Neural progenitor cell (in vitro differentiated cells): ENCODE measurements at regions not wholly inside any gene's neighbourhood (a gene's known extent, or its start where the extent isn't known, plus 50 kb on each side); places are given as distances from the start of the nearest gene placed in this dataset.

Source experiments
- EZH2 ChIP-seq: fragments of 200-600 bp; sonication (generic); IDR thresholded peaks from 2 replicates; pipeline ENCODE4 v1.6.1; 2017; ENCODE audit warnings: antibody characterized with exemption, mild to moderate bottlenecking, moderate library complexity
- EZH2phosphoT487 ChIP-seq: fragments of 200-600 bp; sonication (generic); IDR thresholded peaks from 2 replicates; pipeline ENCODE4 v1.6.1; 2017; ENCODE audit warnings: antibody characterized with exemption
- TF ChIP-seq, protein P1 (sequence below): fragments of 200-600 bp; sonication (generic); IDR thresholded peaks from 2 replicates; pipeline ENCODE4 v1.5.1; 2017; ENCODE audit warnings: antibody characterized with exemption, mild to moderate bottlenecking

DNA sequence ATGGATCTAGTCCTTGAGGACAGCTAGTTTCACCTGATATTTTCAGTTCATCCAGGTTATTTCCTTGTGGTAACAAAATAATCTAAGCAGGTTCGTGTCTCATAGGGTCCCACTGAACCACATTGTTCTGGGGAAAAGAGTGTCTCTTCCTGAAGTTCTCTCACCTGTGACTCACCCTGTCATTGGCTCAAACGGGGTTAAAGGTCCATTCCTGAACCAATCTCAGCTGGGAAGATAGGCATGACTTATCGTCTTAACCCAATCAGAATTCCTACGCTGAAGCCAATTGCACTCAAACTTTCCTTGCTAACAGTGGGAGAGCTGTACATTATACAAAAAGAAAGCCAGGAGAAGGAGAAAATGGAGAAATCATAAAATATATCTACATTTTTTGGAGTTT is 475.8 kb downstream of the TOX3 start:
- TF ChIP-seq, protein P1, sequence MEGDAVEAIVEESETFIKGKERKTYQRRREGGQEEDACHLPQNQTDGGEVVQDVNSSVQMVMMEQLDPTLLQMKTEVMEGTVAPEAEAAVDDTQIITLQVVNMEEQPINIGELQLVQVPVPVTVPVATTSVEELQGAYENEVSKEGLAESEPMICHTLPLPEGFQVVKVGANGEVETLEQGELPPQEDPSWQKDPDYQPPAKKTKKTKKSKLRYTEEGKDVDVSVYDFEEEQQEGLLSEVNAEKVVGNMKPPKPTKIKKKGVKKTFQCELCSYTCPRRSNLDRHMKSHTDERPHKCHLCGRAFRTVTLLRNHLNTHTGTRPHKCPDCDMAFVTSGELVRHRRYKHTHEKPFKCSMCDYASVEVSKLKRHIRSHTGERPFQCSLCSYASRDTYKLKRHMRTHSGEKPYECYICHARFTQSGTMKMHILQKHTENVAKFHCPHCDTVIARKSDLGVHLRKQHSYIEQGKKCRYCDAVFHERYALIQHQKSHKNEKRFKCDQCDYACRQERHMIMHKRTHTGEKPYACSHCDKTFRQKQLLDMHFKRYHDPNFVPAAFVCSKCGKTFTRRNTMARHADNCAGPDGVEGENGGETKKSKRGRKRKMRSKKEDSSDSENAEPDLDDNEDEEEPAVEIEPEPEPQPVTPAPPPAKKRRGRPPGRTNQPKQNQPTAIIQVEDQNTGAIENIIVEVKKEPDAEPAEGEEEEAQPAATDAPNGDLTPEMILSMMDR, result no peak
- TF ChIP-seq EZH2 (no peak), EZH2phosphoT487 (no peak)
